Endothelial cell of umbilical vein (primary cell): ENCODE measurements at regions not wholly inside any gene's neighbourhood (a gene's known extent, or its start where the extent isn't known, plus 50 kb on each side); places are given as distances from the start of the nearest gene placed in this dataset.

ENCODE experiments used
- BruUV-seq: library from RNA; stranded (reverse); fragments of 400-500 nt; replicated peaks from 2 replicates; lab custom pipeline; 2021; lab: Mats Ljungman, UMichigan
- CTCF ChIA-PET: fragments of 300-600, 350-600 bp; sonication (Branson Sonifier 250); formaldehyde crosslinking; loops from one replicate; lab custom pipeline; 2021; ENCODE audit warnings: antibody characterized with exemption, inconsistent platforms; lab: Charles Lee
- POLR2A ChIA-PET: fragments of 300-600, 350-600 bp; sonication (Branson Sonifier 250); formaldehyde crosslinking; loops from one replicate; lab custom pipeline; 2021; ENCODE audit warnings: antibody characterized with exemption, inconsistent platforms; lab: Charles Lee
- DNase-seq: peaks from one replicate; pipeline ENCODE4 v3.0.0-alpha.2; 2011; ENCODE audit warnings: low read depth, low spot score
- FAIRE-seq: peaks from 2 replicates; lab custom pipeline; 2011; peaks lifted over from hg19 to GRCh38; lab: Jason Lieb, UNC
- H2AFZ ChIP-seq: 2 replicates; pipeline ENCODE4 v1.6.0; 2012; ENCODE audit warnings: low read depth, low read length, control low read depth, inconsistent platforms
- H3K27ac ChIP-seq: 2 replicates; pipeline ENCODE4 v1.5.1; 2011; ENCODE audit warnings: low read depth, mild to moderate bottlenecking, control low read depth, low read length, moderate library complexity; ENCODE audit not compliant: insufficient read depth
- H3K27me3 ChIP-seq, 2 experiments: 2 replicates each; pipeline versions ENCODE4 v1.6.0 to v1.6.1; 2011; ENCODE audit warnings: low read length in 2 of 2, mixed read lengths in 1 of 2; ENCODE audit not compliant: control insufficient read depth in 2 of 2, insufficient read depth in 2 of 2
- H3K36me3 ChIP-seq, 2 experiments: 2 replicates in 1 of 2; 3 replicates in 1 of 2; pipeline ENCODE4 v1.5.1; 2011; ENCODE audit warnings: low read length in 2 of 2, mild to moderate bottlenecking in 1 of 2, moderate library complexity in 1 of 2; ENCODE audit not compliant: control insufficient read depth in 2 of 2, insufficient read depth in 2 of 2; ENCODE audit errors: extremely low read depth in 1 of 2
- H3K4me1 ChIP-seq: 3 replicates; pipeline ENCODE4 v1.5.1; 2011; ENCODE audit warnings: mild to moderate bottlenecking, low read length; ENCODE audit not compliant: control insufficient read depth, insufficient read depth; ENCODE audit errors: extremely low read depth
- H3K4me2 ChIP-seq: 2 replicates; pipeline ENCODE4 v1.6.1; 2011; ENCODE audit warnings: low read length, control low read depth, mixed read lengths; ENCODE audit not compliant: insufficient read depth
- H3K4me3 ChIP-seq, 3 experiments: fragments of 200-600 bp in 1 of 3; sonication (generic), shearing (Covaris generic) in 1 of 3; replicated peaks in 1 of 3; 2 replicates each; pipeline ENCODE4 v1.5.1; 2011 to 2016; ENCODE audit warnings: control low read depth in 3 of 3, low read length in 3 of 3, mild to moderate bottlenecking in 2 of 3, inconsistent platforms in 1 of 3, low read depth in 1 of 3, moderate library complexity in 1 of 3; ENCODE audit not compliant: insufficient read depth in 1 of 3
- H3K79me2 ChIP-seq: 2 replicates; pipeline ENCODE4 v1.6.0; 2012; ENCODE audit warnings: low read length, inconsistent platforms; ENCODE audit not compliant: control insufficient read depth, insufficient read depth
- H3K9ac ChIP-seq: replicated peaks from 2 replicates; pipeline ENCODE3; 2011; ENCODE audit warnings: low read length, control low read depth; ENCODE audit not compliant: insufficient read depth; ENCODE audit errors: extremely low read depth
- H3K9me1 ChIP-seq: replicated peaks from 3 replicates; pipeline ENCODE4 v1.6.0; 2011; ENCODE audit warnings: mild to moderate bottlenecking, low read length; ENCODE audit not compliant: control insufficient read depth, insufficient read depth; ENCODE audit errors: extremely low read depth
- H3K9me3 ChIP-seq: replicated peaks from 2 replicates; pipeline ENCODE4 v1.5.1; 2012; ENCODE audit warnings: low read length, inconsistent platforms; ENCODE audit not compliant: control insufficient read depth, insufficient read depth
- H4K20me1 ChIP-seq: replicated peaks from 2 replicates; pipeline ENCODE3; 2011; ENCODE audit warnings: mild to moderate bottlenecking, low read length; ENCODE audit not compliant: control insufficient read depth, insufficient read depth; ENCODE audit errors: extremely low read depth
- CTCF ChIP-seq, 2 donors: IDR thresholded peaks; 1 replicate in 1 of 2; 2 replicates in 1 of 2; pipeline ENCODE4 v1.5.1; 2011; ENCODE audit warnings: low read length in 2 of 2, mild to moderate bottlenecking in 2 of 2, moderate library complexity in 2 of 2, control low read depth in 1 of 2, inconsistent platforms in 1 of 2, low read depth in 1 of 2; ENCODE audit not compliant: insufficient read depth in 1 of 2; ENCODE audit errors: extremely low read depth in 1 of 2
- EZH2 ChIP-seq: IDR thresholded peaks from 2 replicates; pipeline ENCODE4 v1.6.1; 2012; ENCODE audit warnings: borderline replicate concordance, low read depth, mild to moderate bottlenecking, moderate library complexity, low read length, inconsistent platforms; ENCODE audit not compliant: severe bottlenecking
- FOS ChIP-seq: IDR thresholded peaks from 2 replicates; pipeline ENCODE4 v1.6.1; 2011; ENCODE audit warnings: mild to moderate bottlenecking, low read length, moderate library complexity, borderline replicate concordance; ENCODE audit not compliant: insufficient read depth
- GATA2 ChIP-seq: IDR thresholded peaks from 2 replicates; pipeline ENCODE4 v1.7.0; 2011; ENCODE audit warnings: low read depth, mild to moderate bottlenecking, moderate library complexity, mixed read lengths, low read length; ENCODE audit not compliant: insufficient read length, insufficient read depth
- JUN ChIP-seq: IDR thresholded peaks from 2 replicates; pipeline ENCODE4 v1.6.1; 2011; ENCODE audit warnings: borderline replicate concordance, low read depth; ENCODE audit not compliant: insufficient read length, insufficient read depth
- MAX ChIP-seq: IDR thresholded peaks from 2 replicates; pipeline ENCODE4 v1.6.1; 2011; ENCODE audit not compliant: insufficient read depth, insufficient read length
- MYC ChIP-seq: IDR thresholded peaks from one replicate; pipeline ENCODE4 v1.6.1; 2011; ENCODE audit warnings: mild to moderate bottlenecking, low read depth, low read length
- POLR2A ChIP-seq: IDR thresholded peaks from 2 replicates; pipeline ENCODE4 v1.6.1; 2012; ENCODE audit warnings: low read depth, mild to moderate bottlenecking, control low read depth, low read length
- POLR2AphosphoS5 ChIP-seq: IDR thresholded peaks from 2 replicates; pipeline ENCODE4 v1.6.1; 2012; ENCODE audit warnings: low read depth, mild to moderate bottlenecking, control low read depth, low read length, moderate library complexity; ENCODE audit not compliant: insufficient read depth
- dilution Hi-C: fragments of 300-500 bp; cut with MboI; formaldehyde crosslinking; loops from one replicate; pipeline ENCODE4 v1.15.0; 2019; ENCODE audit warnings: low sequenced_read_pairs; ENCODE audit not compliant: extremely low pct_ligation_motif_present
- intact Hi-C: fragments of 100-400 bp; cut with micrococcal nuclease; formaldehyde crosslinking; loops from one replicate; pipeline ENCODE4 v1.10.0; 2022

GRCh38 chr10:108452533-108452932 lies 1288.0 kb upstream of the SORCS1 start:
- intact Hi-C loops (no loop called here), dilution Hi-C loops (no loop called here)
- no peak overlapping the region for H3K27ac ChIP-seq
- no peak for FAIRE-seq
- no peaks in the 10 kb centered on the region for H3K27me3 ChIP-seq
- BruUV-seq, result no TSS peak
- no peaks in the 10 kb centered on the region for H3K36me3 ChIP-seq
- POLR2A ChIA-PET, result no interaction called here
- no peak overlapping the region for H3K9ac ChIP-seq
- H3K4me1 ChIP-seq, result no peaks in the 10 kb centered on the region
- H3K79me2 ChIP-seq, result no peaks in the 10 kb centered on the region
- H3K4me3 ChIP-seq, result no peak overlapping the region
- CTCF ChIA-PET, result no interaction called here
- no peak overlapping the region for H3K4me2 ChIP-seq
- peaks cover 3% of the 10 kb centered on the region for H3K9me3 ChIP-seq
- no peak overlapping the region for H2AFZ ChIP-seq
- H4K20me1 ChIP-seq, result no peaks in the 10 kb centered on the region
- no peak for TF ChIP-seq POLR2A
- H3K9me1 ChIP-seq, result no peaks in the 10 kb centered on the region
- no peak for DNase-seq

GRCh38 chr10:108450280-108450679 lies 1285.8 kb upstream of the SORCS1 start:
- no peak overlapping the region for H3K4me2 ChIP-seq
- no peak overlapping the region for H3K9ac ChIP-seq
- dilution Hi-C loops, result no loop called here
- no peaks in the 10 kb centered on the region for H3K9me1 ChIP-seq
- peaks cover 3% of the 10 kb centered on the region for H3K9me3 ChIP-seq
- H3K4me3 ChIP-seq, result no peak overlapping the region
- no peak for FAIRE-seq
- no peak overlapping the region for H2AFZ ChIP-seq
- no peaks in the 10 kb centered on the region for H3K79me2 ChIP-seq
- TF ChIP-seq MYC, result no peak
- no peak for TF ChIP-seq MAX
- TF ChIP-seq EZH2, result no peak
- TF ChIP-seq JUN, result no peak
- no peak for TF ChIP-seq POLR2AphosphoS5
- no peak for TF ChIP-seq GATA2
- no peak for TF ChIP-seq POLR2A
- TF ChIP-seq CTCF (IDR thresholded peaks at IDR 0.05; ENCODE audit: extremely low read depth in 1 of 2, insufficient read depth in 1 of 2, low read depth in 1 of 2, low read length in 2 of 2), result no peak
- no peak for TF ChIP-seq FOS
- POLR2A ChIA-PET, result no interaction called here
- H3K36me3 ChIP-seq, result no peaks in the 10 kb centered on the region
- no peak overlapping the region for H3K27ac ChIP-seq
- no TSS peak for BruUV-seq
- no peak for DNase-seq
- H3K27me3 ChIP-seq, result no peaks in the 10 kb centered on the region
- H3K4me1 ChIP-seq, result no peaks in the 10 kb centered on the region
- H4K20me1 ChIP-seq, result no peaks in the 10 kb centered on the region
- intact Hi-C loops, result no loop called here
- CTCF ChIA-PET, result no interaction called here
